ENCODE measurements at regions not wholly inside any gene's neighbourhood (a gene's known extent, or its start where the extent isn't known, plus 50 kb on each side); places are given as distances from the start of the nearest gene placed in this dataset.

DNA sequence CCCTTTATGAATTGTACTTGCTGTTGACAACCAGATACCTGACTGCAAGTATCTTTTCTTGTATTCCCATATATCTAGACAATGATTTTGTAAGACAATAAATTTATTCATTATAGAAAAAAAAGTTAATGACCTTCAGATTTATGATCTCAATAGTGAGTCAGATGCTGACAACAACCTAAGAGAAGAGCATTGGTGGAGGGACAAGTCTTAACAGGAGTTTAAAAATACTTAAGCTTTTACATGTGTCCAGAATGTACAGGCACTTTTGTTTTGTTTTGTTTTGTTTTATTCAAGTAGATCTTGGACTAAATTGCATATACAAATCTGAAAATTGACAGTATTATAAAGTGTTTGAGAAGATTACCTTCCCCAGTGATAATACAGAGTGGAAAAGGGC is 1544.6 kb upstream of the B3GALT2 start:
- TF ChIP-seq GABPA (IDR thresholded peaks at IDR 0.05; ENCODE audit: low read depth) = no peak
- no peak for TF ChIP-seq SPI1 (IDR thresholded peaks at IDR 0.05; ENCODE audit: borderline replicate concordance, low read depth)
- TF ChIP-seq, protein P1, sequence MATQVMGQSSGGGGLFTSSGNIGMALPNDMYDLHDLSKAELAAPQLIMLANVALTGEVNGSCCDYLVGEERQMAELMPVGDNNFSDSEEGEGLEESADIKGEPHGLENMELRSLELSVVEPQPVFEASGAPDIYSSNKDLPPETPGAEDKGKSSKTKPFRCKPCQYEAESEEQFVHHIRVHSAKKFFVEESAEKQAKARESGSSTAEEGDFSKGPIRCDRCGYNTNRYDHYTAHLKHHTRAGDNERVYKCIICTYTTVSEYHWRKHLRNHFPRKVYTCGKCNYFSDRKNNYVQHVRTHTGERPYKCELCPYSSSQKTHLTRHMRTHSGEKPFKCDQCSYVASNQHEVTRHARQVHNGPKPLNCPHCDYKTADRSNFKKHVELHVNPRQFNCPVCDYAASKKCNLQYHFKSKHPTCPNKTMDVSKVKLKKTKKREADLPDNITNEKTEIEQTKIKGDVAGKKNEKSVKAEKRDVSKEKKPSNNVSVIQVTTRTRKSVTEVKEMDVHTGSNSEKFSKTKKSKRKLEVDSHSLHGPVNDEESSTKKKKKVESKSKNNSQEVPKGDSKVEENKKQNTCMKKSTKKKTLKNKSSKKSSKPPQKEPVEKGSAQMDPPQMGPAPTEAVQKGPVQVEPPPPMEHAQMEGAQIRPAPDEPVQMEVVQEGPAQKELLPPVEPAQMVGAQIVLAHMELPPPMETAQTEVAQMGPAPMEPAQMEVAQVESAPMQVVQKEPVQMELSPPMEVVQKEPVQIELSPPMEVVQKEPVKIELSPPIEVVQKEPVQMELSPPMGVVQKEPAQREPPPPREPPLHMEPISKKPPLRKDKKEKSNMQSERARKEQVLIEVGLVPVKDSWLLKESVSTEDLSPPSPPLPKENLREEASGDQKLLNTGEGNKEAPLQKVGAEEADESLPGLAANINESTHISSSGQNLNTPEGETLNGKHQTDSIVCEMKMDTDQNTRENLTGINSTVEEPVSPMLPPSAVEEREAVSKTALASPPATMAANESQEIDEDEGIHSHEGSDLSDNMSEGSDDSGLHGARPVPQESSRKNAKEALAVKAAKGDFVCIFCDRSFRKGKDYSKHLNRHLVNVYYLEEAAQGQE (IDR thresholded peaks at IDR 0.05; ENCODE audit: insufficient replicate concordance, low read depth) = no peak
- TF ChIP-seq, protein P2, sequence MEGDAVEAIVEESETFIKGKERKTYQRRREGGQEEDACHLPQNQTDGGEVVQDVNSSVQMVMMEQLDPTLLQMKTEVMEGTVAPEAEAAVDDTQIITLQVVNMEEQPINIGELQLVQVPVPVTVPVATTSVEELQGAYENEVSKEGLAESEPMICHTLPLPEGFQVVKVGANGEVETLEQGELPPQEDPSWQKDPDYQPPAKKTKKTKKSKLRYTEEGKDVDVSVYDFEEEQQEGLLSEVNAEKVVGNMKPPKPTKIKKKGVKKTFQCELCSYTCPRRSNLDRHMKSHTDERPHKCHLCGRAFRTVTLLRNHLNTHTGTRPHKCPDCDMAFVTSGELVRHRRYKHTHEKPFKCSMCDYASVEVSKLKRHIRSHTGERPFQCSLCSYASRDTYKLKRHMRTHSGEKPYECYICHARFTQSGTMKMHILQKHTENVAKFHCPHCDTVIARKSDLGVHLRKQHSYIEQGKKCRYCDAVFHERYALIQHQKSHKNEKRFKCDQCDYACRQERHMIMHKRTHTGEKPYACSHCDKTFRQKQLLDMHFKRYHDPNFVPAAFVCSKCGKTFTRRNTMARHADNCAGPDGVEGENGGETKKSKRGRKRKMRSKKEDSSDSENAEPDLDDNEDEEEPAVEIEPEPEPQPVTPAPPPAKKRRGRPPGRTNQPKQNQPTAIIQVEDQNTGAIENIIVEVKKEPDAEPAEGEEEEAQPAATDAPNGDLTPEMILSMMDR (IDR thresholded peaks at IDR 0.05; ENCODE audit: insufficient read depth, low read length) = no peak
- no peak for TF ChIP-seq POLR2AphosphoS5 (IDR thresholded peaks at IDR 0.05; ENCODE audit: low read depth)
- Histone ChIP-seq H3K27ac (replicated peaks) (no peak overlapping the region), H3K4me3 (replicated peaks; ENCODE audit: insufficient read depth, low read length) (no peak overlapping the region), H3K27me3 (ENCODE audit: insufficient read depth, poor library complexity, severe bottlenecking) (no peaks in the 10 kb centered on the region)
- DNase-seq (ENCODE audit: low read depth in 1 of 2, low spot score in 1 of 2) = no peak

DNA sequence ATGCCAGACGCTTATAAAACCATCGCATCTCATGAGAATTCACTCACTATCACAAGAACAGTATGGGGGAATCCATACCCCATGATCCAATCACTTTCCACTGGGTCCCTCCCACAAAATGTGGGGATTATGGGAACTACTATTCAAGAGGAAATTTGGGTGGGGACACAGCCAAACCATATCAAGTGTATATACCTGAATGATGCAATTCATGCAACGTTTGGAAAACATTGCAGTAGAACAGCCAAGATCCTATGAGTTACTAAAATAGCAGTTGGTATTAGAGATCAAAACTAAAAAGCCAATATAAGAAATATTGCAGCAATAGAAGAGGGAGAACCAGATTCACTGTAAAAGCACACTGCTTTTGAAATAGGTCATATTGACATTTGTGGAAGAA is 1543.9 kb upstream of the B3GALT2 start:
- TF ChIP-seq, protein P1 (IDR thresholded peaks at IDR 0.05; ENCODE audit: insufficient replicate concordance, low read depth) = no peak
- TF ChIP-seq, protein P2 (IDR thresholded peaks at IDR 0.05; ENCODE audit: insufficient read depth, low read length) = no peak
- TF ChIP-seq SPI1 (IDR thresholded peaks at IDR 0.05; ENCODE audit: borderline replicate concordance, low read depth) = no peak
- TF ChIP-seq GABPA (IDR thresholded peaks at IDR 0.05; ENCODE audit: low read depth) = no peak
- no peak for TF ChIP-seq POLR2AphosphoS5 (IDR thresholded peaks at IDR 0.05; ENCODE audit: low read depth)
- no peaks in the 10 kb centered on the region for H3K27me3 ChIP-seq (ENCODE audit: insufficient read depth, poor library complexity, severe bottlenecking)
- no peak overlapping the region for H3K4me3 ChIP-seq (replicated peaks; ENCODE audit: insufficient read depth, low read length)
- no peak for DNase-seq (ENCODE audit: low read depth in 1 of 2, low spot score in 1 of 2)
- no peak overlapping the region for H3K27ac ChIP-seq (replicated peaks)

- TF ChIP-seq, protein P1 (IDR thresholded peaks at IDR 0.05; ENCODE audit: insufficient replicate concordance, low read depth) = no peak
- TF ChIP-seq, protein P2 (IDR thresholded peaks at IDR 0.05; ENCODE audit: insufficient read depth, low read length) = no peak
- no peak for TF ChIP-seq GABPA (IDR thresholded peaks at IDR 0.05; ENCODE audit: low read depth)
- no peak for TF ChIP-seq SPI1 (IDR thresholded peaks at IDR 0.05; ENCODE audit: borderline replicate concordance, low read depth)
- TF ChIP-seq POLR2AphosphoS5 (IDR thresholded peaks at IDR 0.05; ENCODE audit: low read depth) = no peak
- H3K27ac ChIP-seq (replicated peaks) = no peak overlapping the region
- no peak overlapping the region for H3K4me3 ChIP-seq (replicated peaks; ENCODE audit: insufficient read depth, low read length)
- DNase-seq (ENCODE audit: low read depth in 1 of 2, low spot score in 1 of 2) = no peak
- no peaks in the 10 kb centered on the region for H3K27me3 ChIP-seq (ENCODE audit: insufficient read depth, poor library complexity, severe bottlenecking)
Observed at GRCh38 chr1:194723067-194723466, 1536.7 kb upstream of the B3GALT2 start.

Data from HL-60 (cell line).